HL-60/S4 (cell line): ENCODE measurements at regions not wholly inside any gene's neighbourhood (a gene's known extent, or its start where the extent isn't known, plus 50 kb on each side); places are given as distances from the start of the nearest gene placed in this dataset.
"Not testable (repeated sequence)": the region's sequence is repeated elsewhere in the genome, so short reads cannot be mapped to it uniquely, and the experiment has no call there.

Experiments
- in situ Hi-C: fragments of 300-500 bp; cut with MboI; formaldehyde crosslinking; loops from 2 replicates; pipeline ENCODE4 v1.14.3; 2022; ENCODE audit warnings: low sequenced_read_pairs

DNA sequence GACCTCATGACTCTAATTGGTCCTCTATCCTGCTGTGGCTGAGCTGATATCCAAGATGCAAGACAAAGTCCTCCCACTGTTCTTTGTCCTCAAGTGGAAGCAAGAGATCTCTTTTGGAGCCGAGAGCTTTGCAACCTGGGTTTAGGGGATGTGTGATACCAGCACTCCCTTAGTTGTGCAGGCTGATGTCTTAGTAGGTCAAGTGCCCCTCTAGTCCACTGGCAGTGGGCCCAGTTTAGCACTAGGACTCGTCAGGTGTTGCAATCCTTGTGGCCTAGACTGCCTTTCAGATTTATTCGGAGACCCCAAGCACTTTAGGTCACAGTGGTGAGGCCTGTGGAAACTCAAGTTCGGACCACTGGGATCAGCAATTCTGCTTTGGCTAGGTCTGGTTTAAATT lies 64.0 kb downstream of the GPRASP3 start:
- in situ Hi-C loops, result no loop called here

GRCh38 chrX:102787283-102787682 lies 66.7 kb downstream of the GPRASP3 start:
- in situ Hi-C loops, result no loop called here

- in situ Hi-C loops, result no loop called here
Measured at GRCh38 chrX:102808336-102808735, 87.8 kb downstream of the GPRASP3 start.

- in situ Hi-C loops, result not testable (repeated sequence)
Measured at GRCh38 chrX:102818269-102818668, 97.7 kb downstream of the GPRASP3 start.

DNA sequence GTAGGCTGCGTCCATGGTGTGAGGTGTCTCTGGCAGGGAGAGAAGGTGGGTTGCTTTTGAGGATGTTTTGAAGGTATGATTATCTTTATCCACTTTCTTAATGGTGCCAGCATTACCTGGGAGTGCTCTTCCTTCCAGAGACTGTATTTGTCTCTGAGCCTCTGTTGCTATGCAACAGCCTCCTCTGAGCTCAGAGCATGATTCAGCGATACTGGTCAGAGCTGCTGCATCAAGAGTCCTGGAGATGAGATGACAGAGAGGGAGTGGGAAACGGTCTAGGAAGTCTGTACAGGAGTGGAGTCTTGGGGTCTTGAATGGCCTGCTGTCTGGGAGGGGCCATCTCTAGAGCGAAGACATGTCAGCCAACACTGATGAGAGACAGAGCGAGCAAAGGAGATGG lies 104.4 kb upstream of the RAB40AL start:
- in situ Hi-C loops, result no loop called here

- in situ Hi-C loops, result no loop called here
Measured at GRCh38 chrX:102833136-102833535, 103.9 kb upstream of the RAB40AL start.

DNA sequence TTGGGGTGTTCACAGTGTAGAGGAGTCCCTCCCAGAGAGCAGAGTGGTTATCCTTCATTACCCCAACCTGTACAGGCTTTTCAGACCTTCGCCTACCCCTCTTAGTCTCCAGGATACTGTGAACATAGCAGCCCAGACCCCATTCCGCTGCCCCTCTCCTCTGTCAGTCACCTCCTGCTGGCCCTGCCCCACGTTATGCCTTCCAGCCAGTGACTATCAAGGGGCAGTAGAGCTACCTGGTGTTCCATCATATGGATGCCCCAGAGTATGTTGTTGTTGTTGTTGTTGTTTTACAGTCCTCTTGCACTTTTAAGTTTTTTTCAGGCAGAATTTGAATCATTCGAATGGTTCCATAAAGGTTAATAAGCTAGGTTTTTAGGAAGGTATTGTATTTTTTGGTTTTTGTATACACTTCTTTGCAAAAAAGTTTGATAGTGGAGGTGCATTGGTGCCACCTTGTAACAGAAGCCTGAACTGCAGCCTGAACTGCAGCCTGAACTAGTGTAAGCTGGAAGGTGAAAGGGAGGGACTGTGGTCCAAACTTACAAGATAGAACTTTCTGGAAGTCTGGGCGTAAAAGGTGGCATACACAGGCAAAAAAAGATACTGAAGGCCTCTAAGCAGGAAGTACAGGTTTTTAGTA lies 101.4 kb upstream of the RAB40AL start:
- in situ Hi-C loops, result no loop called here

DNA sequence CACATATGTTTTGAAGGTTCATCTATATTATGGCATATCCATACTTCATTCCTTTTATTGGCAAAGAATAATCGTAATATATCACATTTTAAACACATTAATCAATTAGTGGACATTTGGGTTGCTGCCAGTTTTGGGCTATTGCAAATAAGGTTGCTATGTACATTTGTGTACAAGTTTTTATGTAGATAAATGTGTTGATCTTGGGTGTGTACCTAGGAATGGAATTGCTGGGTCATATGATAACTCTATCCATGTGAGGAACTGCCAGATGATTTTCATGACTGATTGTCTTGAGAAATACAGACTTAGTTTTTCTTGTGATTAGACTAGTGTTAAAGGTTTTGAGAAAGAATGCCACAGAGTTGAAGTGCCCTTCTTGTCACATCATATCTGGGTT lies 99.2 kb upstream of the RAB40AL start:
- in situ Hi-C loops, result no loop called here

GRCh38 chrX:102840871-102841705 lies 96.0 kb upstream of the RAB40AL start:
- in situ Hi-C loops, result no loop called here

DNA sequence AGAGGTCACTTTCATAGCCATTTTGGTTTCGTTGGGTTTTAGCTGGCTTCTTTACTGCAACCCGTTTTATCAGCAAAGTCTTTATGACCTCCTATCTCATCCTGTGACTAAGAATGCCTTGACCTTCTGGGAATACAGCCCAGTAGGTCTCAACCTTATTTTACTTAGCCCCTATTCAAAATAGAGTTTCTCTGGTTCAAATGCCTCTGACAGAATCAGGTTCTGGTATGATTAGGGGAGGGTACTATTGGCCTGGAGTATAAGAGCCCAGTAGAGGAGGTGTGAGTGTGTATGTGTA lies 95.4 kb upstream of the RAB40AL start:
- in situ Hi-C loops, result no loop called here

DNA sequence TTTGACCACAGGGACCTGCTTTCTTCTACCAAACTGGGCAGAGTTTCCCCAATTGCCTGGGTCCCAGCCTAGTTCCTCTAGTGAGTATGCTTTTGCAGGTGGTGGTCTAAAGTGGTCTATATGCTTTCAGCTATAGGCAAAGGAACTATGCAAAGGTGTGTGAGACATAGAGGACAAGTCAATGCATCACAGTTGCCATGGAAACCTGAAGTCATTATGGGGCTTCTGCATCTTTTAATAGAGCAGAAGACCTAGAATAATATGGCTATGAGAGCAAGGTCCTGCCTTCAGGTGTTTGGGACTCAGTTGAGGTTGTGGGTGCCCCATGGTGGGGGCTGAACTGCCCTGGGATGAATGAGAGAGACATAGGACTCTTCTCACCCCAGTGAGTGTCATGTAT lies 92.1 kb upstream of the RAB40AL start:
- in situ Hi-C loops, result no loop called here

- in situ Hi-C loops, result no loop called here
Measured at GRCh38 chrX:102846544-102847236, 90.4 kb upstream of the RAB40AL start.

GRCh38 chrX:102847362-102847761 lies 89.7 kb upstream of the RAB40AL start:
- in situ Hi-C loops, result no loop called here

- in situ Hi-C loops, result no loop called here
Measured at GRCh38 chrX:102849396-102849795, 87.7 kb upstream of the RAB40AL start.

DNA sequence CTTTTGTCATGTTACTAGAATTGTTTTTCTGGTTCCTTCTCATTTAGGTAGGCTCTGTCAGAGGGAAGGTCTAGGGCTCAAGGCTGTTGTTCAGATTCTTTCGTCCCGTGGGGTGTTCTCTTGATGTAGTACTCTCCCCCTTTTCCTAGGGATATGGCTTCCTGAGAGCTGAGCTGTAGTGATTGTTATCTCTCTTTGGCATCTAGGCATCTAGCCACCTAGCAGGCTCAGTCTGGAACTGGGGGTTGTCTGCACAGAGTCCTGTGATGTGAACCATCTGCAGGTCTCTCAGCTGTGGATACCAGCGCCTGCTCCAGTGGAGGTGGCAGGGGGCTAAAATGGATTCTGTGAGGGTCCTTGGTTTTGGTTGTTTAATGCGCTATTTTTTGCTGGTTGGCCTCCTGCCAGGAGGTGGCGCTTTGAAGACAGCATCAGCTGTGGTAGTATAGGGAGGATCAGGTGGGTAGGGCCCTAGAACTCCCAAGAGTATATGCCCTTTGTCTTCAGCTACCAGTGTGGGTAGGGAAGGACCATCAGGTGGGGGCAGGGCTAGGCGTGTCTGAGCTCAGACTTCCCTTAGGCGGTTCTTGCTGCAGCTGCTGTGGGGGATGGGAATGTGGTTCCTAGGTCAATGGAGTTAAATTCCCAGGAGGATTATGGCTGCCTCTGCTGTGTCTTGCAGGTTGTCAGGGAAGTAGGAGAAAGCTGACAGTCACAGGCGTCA lies 78.1 kb upstream of the RAB40AL start:
- in situ Hi-C loops, result not testable (repeated sequence)

- in situ Hi-C loops, result no loop called here
Measured at GRCh38 chrX:102859550-102859871, 77.6 kb upstream of the RAB40AL start.

- in situ Hi-C loops, result no loop called here
Measured at GRCh38 chrX:102860235-102860634, 76.8 kb upstream of the RAB40AL start.

DNA sequence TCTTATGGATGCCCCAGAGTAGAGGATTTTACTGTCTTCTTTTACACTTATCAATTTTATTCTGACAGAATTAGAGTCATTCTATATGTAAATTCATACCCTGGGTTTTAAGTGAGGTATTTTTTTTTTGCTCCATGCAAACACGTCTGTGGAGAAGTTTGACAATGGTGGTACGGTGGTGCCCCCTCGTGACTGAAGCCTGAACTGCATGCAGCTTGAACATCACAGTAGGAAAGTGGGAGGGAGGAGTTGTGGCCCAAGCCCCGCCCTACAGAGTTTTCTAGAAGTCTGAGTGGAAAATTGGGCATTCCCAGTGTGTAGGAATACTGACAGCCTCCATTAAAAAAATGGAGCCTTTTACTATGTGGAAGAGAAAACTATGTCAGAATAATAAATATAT lies 73.3 kb upstream of the RAB40AL start:
- in situ Hi-C loops, result no loop called here

DNA sequence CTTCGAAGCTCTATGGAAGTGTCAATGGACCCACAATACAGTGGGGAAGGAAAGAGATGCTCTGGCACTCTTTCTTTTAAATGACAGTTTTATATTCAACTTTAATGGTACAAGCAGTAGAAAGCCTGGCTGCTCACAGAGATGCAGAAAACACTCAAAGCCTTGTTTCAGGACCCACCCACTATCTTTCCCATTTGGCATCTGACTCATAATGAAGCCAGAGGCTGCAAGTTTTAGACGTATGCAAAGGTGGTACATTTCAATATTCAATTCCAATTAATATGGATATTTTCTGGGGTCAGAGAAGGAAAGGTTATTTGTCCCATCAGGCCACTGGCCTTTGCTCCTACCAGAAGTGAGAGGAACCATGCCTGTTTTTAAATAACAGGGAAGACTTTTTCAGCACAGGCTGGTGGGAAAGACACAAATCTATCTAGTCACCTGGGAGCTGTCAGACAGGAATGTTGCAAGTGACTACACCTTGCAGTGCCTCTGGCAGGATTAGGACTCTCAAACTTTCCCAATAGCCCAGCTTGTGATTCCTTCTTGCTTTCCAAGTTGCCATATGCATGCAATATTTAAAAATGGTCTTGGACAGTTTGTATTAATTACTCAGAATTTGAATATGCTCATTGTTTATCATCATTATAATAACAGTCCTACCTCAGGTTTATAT lies 70.0 kb upstream of the RAB40AL start:
- in situ Hi-C loops, result no loop called here

GRCh38 chrX:102883491-102883890 lies 53.6 kb upstream of the RAB40AL start:
- in situ Hi-C loops, result loop anchor here (25.0 kb wide), 1 partner anchor 721 kb away; the partner anchor contains the start of gene BEX5
